Tibial artery (tissue), 4 donors: ENCODE measurements at regions not wholly inside any gene's neighbourhood (a gene's known extent, or its start where the extent isn't known, plus 50 kb on each side); places are given as distances from the start of the nearest gene placed in this dataset.

Experiments used
- DNase-seq, 2 donors: peaks; one replicate each; pipeline ENCODE4 v3.0.0-alpha.2; 2019
- H3K27ac ChIP-seq, 2 donors: fragments of 200-600 bp; sonication (generic) in 1 of 2; 1 replicate in 1 of 2; 2 replicates in 1 of 2; pipeline ENCODE4 v1.5.1; 2018 to 2019; ENCODE audit warnings: mild to moderate bottlenecking in 1 of 2
- H3K27me3 ChIP-seq, 2 donors: fragments of 200-600 bp; sonication (generic) in 1 of 2; one replicate each; pipeline versions ENCODE4 v1.5.1 to v1.6.0; 2016 to 2019
- H3K36me3 ChIP-seq, 3 donors: fragments of 200-600 bp; sonication (generic) in 2 of 3; one replicate each; pipeline ENCODE4 v1.5.1; 2016 to 2019; ENCODE audit warnings: mild to moderate bottlenecking in 2 of 3
- H3K4me1 ChIP-seq, 4 donors: fragments of 200-600 bp; sonication (generic) in 2 of 4; 1 replicate in 3 of 4; 2 replicates in 1 of 4; pipeline ENCODE4 v1.5.1; 2016 to 2019
- H3K4me3 ChIP-seq, 2 donors: fragments of 200-600 bp; sonication (generic) in 1 of 2; 1 replicate in 1 of 2; 2 replicates in 1 of 2; pipeline ENCODE4 v1.5.1; 2018 to 2019; ENCODE audit warnings: mild to moderate bottlenecking in 2 of 2
- H3K9me3 ChIP-seq, 3 donors: fragments of 200-600 bp; sonication (generic) in 1 of 3; one replicate each; pipeline ENCODE4 v1.5.1; 2016 to 2019
- intact Hi-C: fragments of 100-400 bp; cut with DNase I; formaldehyde crosslinking; loops from one replicate; pipeline ENCODE4 v1.15.0; 2023; ENCODE audit warnings: low total_unique reads
- TF ChIP-seq, protein P1 (sequence below), 2 experiments: fragments of 200-600 bp in 1 of 2; fragments of 450-650 bp in 1 of 2; IDR thresholded peaks; one replicate each; pipeline ENCODE4 v1.5.1; 2017 to 2019; ENCODE audit warnings: antibody characterized with exemption in 2 of 2, mild to moderate bottlenecking in 1 of 2, moderate library complexity in 1 of 2

DNA sequence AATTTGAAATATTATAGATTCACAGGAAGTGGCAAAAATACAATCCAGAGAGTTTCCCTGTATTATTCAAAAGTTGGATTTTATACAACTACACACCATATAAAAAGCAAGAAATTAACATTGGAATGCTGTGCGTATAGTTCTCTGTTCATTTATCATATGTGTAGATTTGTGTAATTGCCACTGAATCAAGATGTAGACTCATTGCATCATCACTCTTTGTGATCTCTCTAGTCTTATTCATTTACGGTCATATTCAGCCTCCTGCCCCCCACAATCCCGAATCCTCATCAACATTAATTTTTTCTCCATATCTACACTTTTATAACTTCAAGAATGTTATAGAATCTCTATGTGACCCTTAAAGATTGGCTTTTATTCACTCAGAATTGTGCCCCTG is 390.6 kb upstream of the B3GAT1 start:
- DNase-seq: no peak

DNA sequence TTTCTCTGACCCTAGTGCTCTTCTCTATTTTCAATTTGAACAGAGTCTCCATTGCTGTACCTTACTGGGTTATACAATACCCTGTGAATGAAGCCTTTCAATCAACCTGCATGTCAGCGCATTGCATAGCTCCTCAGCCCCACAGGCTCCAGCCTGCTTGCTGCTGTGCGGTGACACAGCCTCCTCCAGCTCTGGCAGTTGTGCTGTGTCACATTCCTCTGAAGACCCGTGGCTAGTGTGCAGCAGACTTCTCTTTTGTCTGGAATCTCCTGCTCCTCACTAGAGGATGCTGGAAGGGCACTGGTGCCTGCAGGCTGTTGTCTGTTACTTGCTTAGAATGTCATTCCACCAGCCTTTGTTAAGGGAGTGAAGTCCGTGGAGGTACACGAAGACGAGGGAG is 390.1 kb upstream of the B3GAT1 start:
- Histone ChIP-seq H3K27ac (no peak overlapping the region), H3K4me3 (no peak overlapping the region), H3K9me3 (no peaks in the 10 kb centered on the region), H3K27me3 (peaks cover 0 to 12% of the 10 kb centered on the region in 2 donors), H3K4me1 (no peaks in the 10 kb centered on the region), H3K36me3 (no peaks in the 10 kb centered on the region)
- intact Hi-C loops: no loop called here
- no peak for DNase-seq
- TF ChIP-seq, protein P1, sequence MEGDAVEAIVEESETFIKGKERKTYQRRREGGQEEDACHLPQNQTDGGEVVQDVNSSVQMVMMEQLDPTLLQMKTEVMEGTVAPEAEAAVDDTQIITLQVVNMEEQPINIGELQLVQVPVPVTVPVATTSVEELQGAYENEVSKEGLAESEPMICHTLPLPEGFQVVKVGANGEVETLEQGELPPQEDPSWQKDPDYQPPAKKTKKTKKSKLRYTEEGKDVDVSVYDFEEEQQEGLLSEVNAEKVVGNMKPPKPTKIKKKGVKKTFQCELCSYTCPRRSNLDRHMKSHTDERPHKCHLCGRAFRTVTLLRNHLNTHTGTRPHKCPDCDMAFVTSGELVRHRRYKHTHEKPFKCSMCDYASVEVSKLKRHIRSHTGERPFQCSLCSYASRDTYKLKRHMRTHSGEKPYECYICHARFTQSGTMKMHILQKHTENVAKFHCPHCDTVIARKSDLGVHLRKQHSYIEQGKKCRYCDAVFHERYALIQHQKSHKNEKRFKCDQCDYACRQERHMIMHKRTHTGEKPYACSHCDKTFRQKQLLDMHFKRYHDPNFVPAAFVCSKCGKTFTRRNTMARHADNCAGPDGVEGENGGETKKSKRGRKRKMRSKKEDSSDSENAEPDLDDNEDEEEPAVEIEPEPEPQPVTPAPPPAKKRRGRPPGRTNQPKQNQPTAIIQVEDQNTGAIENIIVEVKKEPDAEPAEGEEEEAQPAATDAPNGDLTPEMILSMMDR (IDR thresholded peaks at IDR 0.05): no peak

More for the DNA sequence above, 390.6 kb upstream of the B3GAT1 start:
- TF ChIP-seq, protein P1 (IDR thresholded peaks at IDR 0.05): no peak
- Histone ChIP-seq H3K4me1 (no peaks in the 10 kb centered on the region), H3K27me3 (peaks cover 0 to 12% of the 10 kb centered on the region in 2 donors), H3K4me3 (no peak overlapping the region), H3K9me3 (no peaks in the 10 kb centered on the region), H3K36me3 (no peaks in the 10 kb centered on the region), H3K27ac (no peak overlapping the region)
- intact Hi-C loops: no loop called here

DNA sequence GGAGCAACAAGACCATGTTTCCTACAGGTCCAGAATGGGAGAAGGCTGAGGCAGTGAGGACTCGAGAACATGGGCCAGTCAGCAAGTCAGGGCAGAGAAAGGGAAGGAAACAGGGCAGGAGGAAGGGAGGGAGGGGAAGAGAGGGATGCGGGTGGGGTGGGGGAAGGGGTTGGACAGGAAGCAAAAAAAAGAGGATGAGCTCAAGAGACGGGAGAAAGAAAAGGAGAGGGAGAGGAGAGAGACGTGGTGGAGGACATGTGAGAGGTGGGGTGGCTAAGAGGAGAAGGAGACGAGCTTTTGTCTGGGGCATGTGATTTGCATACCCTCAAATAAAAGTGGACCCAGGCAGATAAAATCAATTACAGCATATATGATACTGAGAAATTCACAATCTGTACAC is 389.5 kb upstream of the B3GAT1 start:
- TF ChIP-seq, protein P1 (IDR thresholded peaks at IDR 0.05): no peak
- intact Hi-C loops: no loop called here
- no peak for DNase-seq
- H3K4me1 ChIP-seq: no peaks in the 10 kb centered on the region
- no peak overlapping the region for H3K4me3 ChIP-seq
- no peak overlapping the region for H3K27ac ChIP-seq
- H3K9me3 ChIP-seq: no peaks in the 10 kb centered on the region
- H3K36me3 ChIP-seq: no peaks in the 10 kb centered on the region
- peaks cover 0 to 9% of the 10 kb centered on the region in 2 donors for H3K27me3 ChIP-seq

DNA sequence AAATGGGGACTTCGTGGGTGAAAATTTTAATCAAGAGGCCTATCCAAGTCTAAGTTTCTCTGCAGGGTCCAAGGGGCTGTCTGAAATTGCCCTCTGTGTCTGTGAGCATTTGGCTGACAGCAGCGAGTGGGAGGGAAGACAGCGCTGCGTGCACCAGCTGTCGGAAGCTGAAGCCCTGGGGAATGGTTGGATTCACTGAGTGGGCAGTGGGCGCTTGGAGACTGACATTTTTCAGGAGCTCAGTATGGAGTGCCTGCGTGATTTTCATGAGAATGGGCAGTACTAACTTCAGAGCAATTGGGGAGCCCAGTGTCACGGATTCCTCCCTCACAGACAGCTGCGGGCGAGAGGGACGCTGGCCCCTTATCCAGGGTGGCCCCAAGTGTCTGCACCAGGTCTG is 388.8 kb upstream of the B3GAT1 start:
- Histone ChIP-seq H3K4me3 (no peak overlapping the region), H3K9me3 (no peaks in the 10 kb centered on the region), H3K4me1 (no peaks in the 10 kb centered on the region), H3K27ac (no peak overlapping the region), H3K36me3 (no peaks in the 10 kb centered on the region), H3K27me3 (peaks cover 0 to 9% of the 10 kb centered on the region in 2 donors)
- intact Hi-C loops: no loop called here
- TF ChIP-seq, protein P1 (IDR thresholded peaks at IDR 0.05): no peak
- no peak for DNase-seq

DNA sequence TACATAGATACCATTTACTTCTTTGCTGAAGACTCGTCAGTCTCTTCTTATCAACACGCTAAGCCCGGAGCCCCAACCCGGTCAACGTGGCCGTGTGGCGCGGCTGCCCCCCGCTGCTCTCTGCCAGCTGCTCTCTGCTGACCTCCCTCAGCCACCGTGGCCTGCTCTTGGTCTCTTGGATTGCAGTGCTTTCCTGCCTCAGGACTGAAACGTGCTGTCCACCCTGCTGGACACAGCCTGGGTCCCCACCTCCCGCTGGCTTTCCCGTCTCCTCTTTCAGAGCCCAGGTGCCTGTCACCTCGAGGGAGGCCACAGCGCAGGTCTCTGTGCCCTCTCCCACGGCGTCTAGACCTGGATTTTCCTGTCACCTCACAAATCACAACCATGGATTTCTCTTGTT is 388.1 kb upstream of the B3GAT1 start:
- TF ChIP-seq, protein P1 (IDR thresholded peaks at IDR 0.05): no peak
- no peaks in the 10 kb centered on the region for H3K9me3 ChIP-seq
- no peak for DNase-seq

DNA sequence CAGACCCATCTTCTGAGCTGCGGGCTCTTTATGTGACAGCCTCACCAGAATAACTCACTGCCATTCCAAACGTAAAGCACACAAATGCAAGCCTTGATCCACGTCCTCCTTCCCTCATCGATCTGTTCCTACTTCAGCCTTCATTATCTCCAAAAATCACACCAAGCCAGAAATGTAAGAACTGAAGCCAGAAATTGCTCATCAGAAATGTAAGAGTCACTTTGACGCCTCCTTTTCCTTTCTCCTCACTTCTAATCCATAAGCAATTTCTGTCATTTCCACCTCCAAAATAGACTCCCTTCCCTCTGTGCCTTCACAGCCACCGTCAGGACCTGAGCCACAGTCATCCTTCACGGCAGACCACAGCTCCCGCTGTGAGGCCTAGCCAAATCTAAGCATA is 387.3 kb upstream of the B3GAT1 start:
- no peaks in the 10 kb centered on the region for H3K36me3 ChIP-seq
- peaks cover 0 to 12% of the 10 kb centered on the region in 2 donors for H3K27me3 ChIP-seq
- H3K27ac ChIP-seq: no peak overlapping the region
- no peak for DNase-seq
- H3K9me3 ChIP-seq: no peaks in the 10 kb centered on the region
- no peaks in the 10 kb centered on the region for H3K4me1 ChIP-seq
- H3K4me3 ChIP-seq: no peak overlapping the region
- TF ChIP-seq, protein P1 (IDR thresholded peaks at IDR 0.05): no peak
- intact Hi-C loops: no loop called here

More for the DNA sequence above, 388.1 kb upstream of the B3GAT1 start:
- Histone ChIP-seq H3K4me1 (no peaks in the 10 kb centered on the region), H3K4me3 (no peak overlapping the region), H3K27ac (no peak overlapping the region), H3K36me3 (no peaks in the 10 kb centered on the region), H3K27me3 (peaks cover 0 to 9% of the 10 kb centered on the region in 2 donors)
- intact Hi-C loops: no loop called here
